ENCODE measurements at regions not wholly inside any gene's neighbourhood (a gene's known extent, or its start where the extent isn't known, plus 50 kb on each side); places are given as distances from the start of the nearest gene placed in this dataset.

- CTCF ChIA-PET = no interaction called here
These were observed 63.8 kb upstream of the S1PR3 start for GRCh38 chr9:88927510-88927909.

GRCh38 chr9:88930716-88931115 is 60.6 kb upstream of the S1PR3 start:
- H3K4me1 ChIP-seq (ENCODE audit: control extremely low read depth in 1 of 4, control insufficient read depth in 4 of 4, insufficient read depth in 4 of 4, low read length in 3 of 4) = peaks cover 0 to 6% (median 5%) of the 10 kb centered on the region in 4 experiments
- peaks cover 0 to 20% (median 11%) of the 10 kb centered on the region in 5 experiments for H3K9me3 ChIP-seq (ENCODE audit: control extremely low read depth in 1 of 5, control insufficient read depth in 4 of 5, insufficient read depth in 2 of 5, low read depth in 1 of 5, low read length in 4 of 5)
- ChIA-PET POLR2A (no interaction called here), CTCF (no interaction called here)
- H3K36me3 ChIP-seq (ENCODE audit: control insufficient read depth in 4 of 4, insufficient read depth in 4 of 4, low read length in 3 of 4) = no peaks in the 10 kb centered on the region
- no peak for DNase-seq
- no CpG with 5 or more reads among the region's 3 CpGs for WGBS (ENCODE audit: insufficient coverage)
- no peak overlapping the region for H3K4me3 ChIP-seq (ENCODE audit: control insufficient read depth in 1 of 7, extremely low read depth in 1 of 7, insufficient read depth in 4 of 7, low read depth in 2 of 7, low read length in 6 of 7)
- no peak overlapping the region for H3K27ac ChIP-seq (ENCODE audit: insufficient read depth in 1 of 2, low read depth in 1 of 2, low read length in 2 of 2, poor library complexity in 1 of 2, severe bottlenecking in 2 of 2)
- H3K27me3 ChIP-seq (replicated peaks in 2 of 5; ENCODE audit: control insufficient read depth in 4 of 5, insufficient read depth in 5 of 5, low read length in 4 of 5) = peaks cover 0 to 7% (median 0%) of the 10 kb centered on the region in 5 experiments

More at GRCh38 chr9:88927510-88927909, 63.8 kb upstream of the S1PR3 start:
- Histone ChIP-seq H3K27ac (ENCODE audit: insufficient read depth in 1 of 2, low read depth in 1 of 2, low read length in 2 of 2, poor library complexity in 1 of 2, severe bottlenecking in 2 of 2) (no peak overlapping the region), H3K4me1 (ENCODE audit: control extremely low read depth in 1 of 4, control insufficient read depth in 4 of 4, insufficient read depth in 4 of 4, low read length in 3 of 4) (peaks cover 0 to 14% (median 7%) of the 10 kb centered on the region in 4 experiments), H3K9me3 (ENCODE audit: control extremely low read depth in 1 of 5, control insufficient read depth in 4 of 5, insufficient read depth in 2 of 5, low read depth in 1 of 5, low read length in 4 of 5) (peaks cover 0 to 19% (median 8%) of the 10 kb centered on the region in 5 experiments), H3K4me3 (ENCODE audit: control insufficient read depth in 1 of 7, extremely low read depth in 1 of 7, insufficient read depth in 4 of 7, low read depth in 2 of 7, low read length in 6 of 7) (no peak overlapping the region), H3K27me3 (replicated peaks in 2 of 5; ENCODE audit: control insufficient read depth in 4 of 5, insufficient read depth in 5 of 5, low read length in 4 of 5) (peaks cover 0 to 4% (median 0%) of the 10 kb centered on the region in 5 experiments), H3K36me3 (ENCODE audit: control insufficient read depth in 4 of 4, insufficient read depth in 4 of 4, low read length in 3 of 4) (no peaks in the 10 kb centered on the region)
- peak; percentile 3 to 50 (median 39) for DNase-seq
- POLR2A ChIA-PET = no interaction called here
- WGBS (ENCODE audit: insufficient coverage) = 0% methylated on average over 1 of the region's 3 CpGs

GRCh38 chr9:88932766-88933165 is 58.5 kb upstream of the S1PR3 start:
- ChIA-PET POLR2A (no interaction called here), CTCF (no interaction called here)
- Histone ChIP-seq H3K4me3 (ENCODE audit: control insufficient read depth in 1 of 7, extremely low read depth in 1 of 7, insufficient read depth in 4 of 7, low read depth in 2 of 7, low read length in 6 of 7) (no peak overlapping the region), H3K27me3 (replicated peaks in 2 of 5; ENCODE audit: control insufficient read depth in 4 of 5, insufficient read depth in 5 of 5, low read length in 4 of 5) (peaks cover 0 to 9% (median 0%) of the 10 kb centered on the region in 5 experiments), H3K27ac (ENCODE audit: insufficient read depth in 1 of 2, low read depth in 1 of 2, low read length in 2 of 2, poor library complexity in 1 of 2, severe bottlenecking in 2 of 2) (no peak overlapping the region), H3K36me3 (ENCODE audit: control insufficient read depth in 4 of 4, insufficient read depth in 4 of 4, low read length in 3 of 4) (no peaks in the 10 kb centered on the region), H3K4me1 (ENCODE audit: control extremely low read depth in 1 of 4, control insufficient read depth in 4 of 4, insufficient read depth in 4 of 4, low read length in 3 of 4) (peaks cover 0 to 5% (median 0%) of the 10 kb centered on the region in 4 experiments), H3K9me3 (ENCODE audit: control extremely low read depth in 1 of 5, control insufficient read depth in 4 of 5, insufficient read depth in 2 of 5, low read depth in 1 of 5, low read length in 4 of 5) (peaks cover 0 to 20% (median 11%) of the 10 kb centered on the region in 5 experiments)
- 88% methylated on average over 8 of the region's 13 CpGs for WGBS (ENCODE audit: insufficient coverage)
- DNase-seq = no peak

- POLR2A ChIA-PET = no interaction called here
- Histone ChIP-seq H3K27me3 (replicated peaks in 2 of 5; ENCODE audit: control insufficient read depth in 4 of 5, insufficient read depth in 5 of 5, low read length in 4 of 5) (peaks cover 0 to 9% (median 0%) of the 10 kb centered on the region in 5 experiments), H3K4me3 (ENCODE audit: control insufficient read depth in 1 of 7, extremely low read depth in 1 of 7, insufficient read depth in 4 of 7, low read depth in 2 of 7, low read length in 6 of 7) (no peak overlapping the region), H3K9me3 (ENCODE audit: control extremely low read depth in 1 of 5, control insufficient read depth in 4 of 5, insufficient read depth in 2 of 5, low read depth in 1 of 5, low read length in 4 of 5) (peaks cover 0 to 20% (median 11%) of the 10 kb centered on the region in 5 experiments), H3K4me1 (ENCODE audit: control extremely low read depth in 1 of 4, control insufficient read depth in 4 of 4, insufficient read depth in 4 of 4, low read length in 3 of 4) (peaks cover 0 to 5% (median 0%) of the 10 kb centered on the region in 4 experiments), H3K36me3 (ENCODE audit: control insufficient read depth in 4 of 4, insufficient read depth in 4 of 4, low read length in 3 of 4) (no peaks in the 10 kb centered on the region), H3K27ac (ENCODE audit: insufficient read depth in 1 of 2, low read depth in 1 of 2, low read length in 2 of 2, poor library complexity in 1 of 2, severe bottlenecking in 2 of 2) (no peak overlapping the region)
- WGBS (ENCODE audit: insufficient coverage) = 48% methylated on average over 10 of the region's 11 CpGs
- CTCF ChIA-PET = interaction anchor here (0.6 kb wide), 1 partner anchor 41 kb away, joined by 3 read pairs; no protein-coding TSS in a partner anchor
- peak; percentile 8 to 54 (median 39) for DNase-seq
These were observed 57.5 kb upstream of the S1PR3 start for GRCh38 chr9:88933607-88934379.

GRCh38 chr9:88934876-88935535 is 56.3 kb upstream of the S1PR3 start:
- no peak overlapping the region for H3K27ac ChIP-seq (ENCODE audit: insufficient read depth in 1 of 2, low read depth in 1 of 2, low read length in 2 of 2, poor library complexity in 1 of 2, severe bottlenecking in 2 of 2)
- no peaks in the 10 kb centered on the region for H3K36me3 ChIP-seq (ENCODE audit: control insufficient read depth in 4 of 4, insufficient read depth in 4 of 4, low read length in 3 of 4)
- H3K4me1 ChIP-seq (ENCODE audit: control extremely low read depth in 1 of 4, control insufficient read depth in 4 of 4, insufficient read depth in 4 of 4, low read length in 3 of 4) = peaks cover 0 to 5% (median 0%) of the 10 kb centered on the region in 4 experiments
- ChIA-PET CTCF (no interaction called here), POLR2A (interaction anchor here (0.7 kb wide), 1 partner anchor 14 kb away, joined by 5 read pairs; no protein-coding TSS in a partner anchor)
- peaks cover 0 to 20% (median 11%) of the 10 kb centered on the region in 5 experiments for H3K9me3 ChIP-seq (ENCODE audit: control extremely low read depth in 1 of 5, control insufficient read depth in 4 of 5, insufficient read depth in 2 of 5, low read depth in 1 of 5, low read length in 4 of 5)
- H3K4me3 ChIP-seq (ENCODE audit: control insufficient read depth in 1 of 7, extremely low read depth in 1 of 7, insufficient read depth in 4 of 7, low read depth in 2 of 7, low read length in 6 of 7) = no peak overlapping the region
- no peak for DNase-seq
- H3K27me3 ChIP-seq (replicated peaks in 2 of 5; ENCODE audit: control insufficient read depth in 4 of 5, insufficient read depth in 5 of 5, low read length in 4 of 5) = peaks cover 0 to 9% (median 2%) of the 10 kb centered on the region in 5 experiments
- 94% methylated on average over 5 of the region's 5 CpGs for WGBS (ENCODE audit: insufficient coverage)

DNA sequence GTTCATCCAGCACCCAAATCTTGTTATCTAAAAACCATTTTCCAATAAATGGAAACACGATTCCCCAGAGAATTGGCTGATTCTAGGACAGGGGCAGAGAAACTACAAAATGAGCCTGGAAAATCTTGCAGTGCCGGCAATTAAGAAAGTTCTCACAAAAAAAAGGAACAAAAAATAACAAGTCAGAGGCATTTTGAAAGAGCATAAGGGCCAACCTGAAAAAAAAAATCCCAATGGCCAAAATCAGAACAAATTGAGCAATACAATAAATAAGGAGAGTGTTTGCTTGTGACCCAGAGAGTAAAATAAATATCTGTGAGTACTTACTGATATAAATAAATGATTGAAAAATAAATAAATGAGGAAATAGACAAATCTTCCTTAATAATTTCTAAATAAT is 55.1 kb upstream of the S1PR3 start:
- CTCF ChIA-PET = no interaction called here
- DNase-seq = no peak
- no peak overlapping the region for H3K4me3 ChIP-seq (ENCODE audit: control insufficient read depth in 1 of 7, extremely low read depth in 1 of 7, insufficient read depth in 4 of 7, low read depth in 2 of 7, low read length in 6 of 7)
- 88% methylated on average over 2 of the region's 2 CpGs for WGBS (ENCODE audit: insufficient coverage)
- no peak overlapping the region for H3K27ac ChIP-seq (ENCODE audit: insufficient read depth in 1 of 2, low read depth in 1 of 2, low read length in 2 of 2, poor library complexity in 1 of 2, severe bottlenecking in 2 of 2)
- peaks cover 0 to 9% (median 2%) of the 10 kb centered on the region in 5 experiments for H3K27me3 ChIP-seq (replicated peaks in 2 of 5; ENCODE audit: control insufficient read depth in 4 of 5, insufficient read depth in 5 of 5, low read length in 4 of 5)
- POLR2A ChIA-PET = no interaction called here
- H3K4me1 ChIP-seq (ENCODE audit: control extremely low read depth in 1 of 4, control insufficient read depth in 4 of 4, insufficient read depth in 4 of 4, low read length in 3 of 4) = peaks cover 0 to 5% (median 0%) of the 10 kb centered on the region in 4 experiments
- H3K9me3 ChIP-seq (ENCODE audit: control extremely low read depth in 1 of 5, control insufficient read depth in 4 of 5, insufficient read depth in 2 of 5, low read depth in 1 of 5, low read length in 4 of 5) = peaks cover 0 to 17% (median 8%) of the 10 kb centered on the region in 5 experiments
- H3K36me3 ChIP-seq (ENCODE audit: control insufficient read depth in 4 of 4, insufficient read depth in 4 of 4, low read length in 3 of 4) = no peaks in the 10 kb centered on the region

DNA sequence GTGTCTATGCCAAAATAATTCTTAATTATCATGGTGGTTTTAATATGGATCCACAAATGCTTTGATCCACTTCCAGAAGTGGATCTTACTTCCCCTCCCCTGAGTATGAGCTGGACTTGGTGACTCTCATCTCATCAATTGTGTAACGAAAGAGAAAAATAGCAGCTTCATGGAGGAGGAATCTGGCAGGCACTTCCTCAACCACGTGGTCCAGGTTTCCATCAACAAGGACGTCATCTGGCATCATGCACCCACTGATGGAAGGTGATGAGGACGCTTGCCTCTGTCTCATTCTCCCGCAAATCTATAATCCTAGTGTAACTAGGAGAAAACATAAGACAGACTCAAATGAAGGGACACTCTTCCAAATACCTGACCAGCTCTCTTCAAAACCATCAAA is 54.6 kb upstream of the S1PR3 start:
- ChIA-PET CTCF (no interaction called here), POLR2A (no interaction called here)
- H3K27ac ChIP-seq (ENCODE audit: insufficient read depth in 1 of 2, low read depth in 1 of 2, low read length in 2 of 2, poor library complexity in 1 of 2, severe bottlenecking in 2 of 2) = no peak overlapping the region
- no peaks in the 10 kb centered on the region for H3K36me3 ChIP-seq (ENCODE audit: control insufficient read depth in 4 of 4, insufficient read depth in 4 of 4, low read length in 3 of 4)
- H3K4me1 ChIP-seq (ENCODE audit: control extremely low read depth in 1 of 4, control insufficient read depth in 4 of 4, insufficient read depth in 4 of 4, low read length in 3 of 4) = peaks cover 0 to 5% (median 0%) of the 10 kb centered on the region in 4 experiments
- DNase-seq = no peak
- H3K27me3 ChIP-seq (replicated peaks in 2 of 5; ENCODE audit: control insufficient read depth in 4 of 5, insufficient read depth in 5 of 5, low read length in 4 of 5) = peaks cover 0 to 9% (median 2%) of the 10 kb centered on the region in 5 experiments
- H3K4me3 ChIP-seq (ENCODE audit: control insufficient read depth in 1 of 7, extremely low read depth in 1 of 7, insufficient read depth in 4 of 7, low read depth in 2 of 7, low read length in 6 of 7) = no peak overlapping the region
- 84% methylated on average over 3 of the region's 5 CpGs for WGBS (ENCODE audit: insufficient coverage)
- peaks cover 0 to 12% (median 6%) of the 10 kb centered on the region in 5 experiments for H3K9me3 ChIP-seq (ENCODE audit: control extremely low read depth in 1 of 5, control insufficient read depth in 4 of 5, insufficient read depth in 2 of 5, low read depth in 1 of 5, low read length in 4 of 5)
